HUES6 (cell line): ENCODE measurements at regions not wholly inside any gene's neighbourhood (a gene's known extent, or its start where the extent isn't known, plus 50 kb on each side); places are given as distances from the start of the nearest gene placed in this dataset.

Experiments used
- H3K27ac ChIP-seq: 2 replicates; pipeline ENCODE4 v1.7.0; 2013; ENCODE audit warnings: low read depth, mild to moderate bottlenecking, low read length, inconsistent platforms
- H3K27me3 ChIP-seq: 2 replicates; pipeline ENCODE4 v1.6.1; 2013; ENCODE audit warnings: low read length; ENCODE audit not compliant: control insufficient read depth, insufficient read depth
- H3K36me3 ChIP-seq: 2 replicates; pipeline ENCODE4 v1.6.1; 2013; ENCODE audit warnings: low read length; ENCODE audit not compliant: control insufficient read depth, insufficient read depth
- H3K4me1 ChIP-seq: 2 replicates; pipeline ENCODE4 v1.6.1; 2013; ENCODE audit warnings: low read length; ENCODE audit not compliant: control insufficient read depth, insufficient read depth
- H3K4me3 ChIP-seq: 2 replicates; pipeline ENCODE4 v1.5.1; 2013; ENCODE audit warnings: low read depth, low read length
- H3K9ac ChIP-seq: one replicate; pipeline ENCODE4 v1.6.1; 2013; ENCODE audit warnings: mild to moderate bottlenecking, low read length
- H3K9me3 ChIP-seq: 2 replicates; pipeline ENCODE4 v1.6.1; 2013; ENCODE audit warnings: low read depth, low read length; ENCODE audit not compliant: control insufficient read depth, insufficient read depth

- H3K27me3 ChIP-seq: peaks cover 9% of the 10 kb centered on the region; the same call in 1 of the 2 replicates
- H3K4me1 ChIP-seq: no peaks in the 10 kb centered on the region
- no peak overlapping the region for H3K9ac ChIP-seq
- no peak overlapping the region for H3K4me3 ChIP-seq
- no peaks in the 10 kb centered on the region for H3K9me3 ChIP-seq
- no peaks in the 10 kb centered on the region for H3K36me3 ChIP-seq
- H3K27ac ChIP-seq: no peak overlapping the region
Observed at GRCh38 chr2:240326886-240327285, 108.6 kb upstream of the GPC1 start.

DNA sequence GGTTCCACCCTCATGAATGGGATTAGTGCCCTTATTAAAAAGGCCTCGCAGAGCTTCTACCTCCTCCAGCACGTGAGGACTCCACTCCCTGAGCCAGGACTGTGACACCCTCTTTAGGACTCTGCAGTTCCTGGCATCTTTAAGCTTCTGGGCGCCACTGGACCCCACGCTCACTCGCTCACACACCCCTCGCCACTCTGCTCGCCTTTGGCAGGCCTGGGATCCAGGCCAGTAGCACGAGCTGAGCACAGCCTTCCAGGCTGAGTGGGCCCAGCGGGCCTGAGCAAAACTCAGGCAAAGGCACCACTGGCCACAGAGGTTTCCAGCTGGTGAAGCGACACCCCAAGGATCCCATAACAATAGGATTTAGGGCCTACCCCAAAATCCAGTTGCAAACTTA, 107.9 kb upstream of the GPC1 start:
- Histone ChIP-seq H3K9ac (no peak overlapping the region), H3K4me1 (no peaks in the 10 kb centered on the region), H3K9me3 (no peaks in the 10 kb centered on the region), H3K27me3 (peaks cover 5% of the 10 kb centered on the region; the same call in 1 of the 2 replicates), H3K4me3 (no peak overlapping the region), H3K36me3 (no peaks in the 10 kb centered on the region), H3K27ac (no peak overlapping the region)

GRCh38 chr2:240328526-240328925, 106.9 kb upstream of the GPC1 start:
- Histone ChIP-seq H3K36me3 (no peaks in the 10 kb centered on the region), H3K27me3 (peaks cover 3% of the 10 kb centered on the region; the same call in 1 of the 2 replicates), H3K9me3 (no peaks in the 10 kb centered on the region), H3K9ac (no peak overlapping the region), H3K4me1 (no peaks in the 10 kb centered on the region), H3K27ac (no peak overlapping the region), H3K4me3 (no peak overlapping the region)

- Histone ChIP-seq H3K27me3 (peaks cover 5% of the 10 kb centered on the region; the same call in 1 of the 2 replicates), H3K27ac (no peak overlapping the region), H3K36me3 (no peaks in the 10 kb centered on the region), H3K4me1 (no peaks in the 10 kb centered on the region), H3K9ac (no peak overlapping the region), H3K9me3 (no peaks in the 10 kb centered on the region), H3K4me3 (no peak overlapping the region)
Observed at GRCh38 chr2:240329116-240329665, 106.3 kb upstream of the GPC1 start.

DNA sequence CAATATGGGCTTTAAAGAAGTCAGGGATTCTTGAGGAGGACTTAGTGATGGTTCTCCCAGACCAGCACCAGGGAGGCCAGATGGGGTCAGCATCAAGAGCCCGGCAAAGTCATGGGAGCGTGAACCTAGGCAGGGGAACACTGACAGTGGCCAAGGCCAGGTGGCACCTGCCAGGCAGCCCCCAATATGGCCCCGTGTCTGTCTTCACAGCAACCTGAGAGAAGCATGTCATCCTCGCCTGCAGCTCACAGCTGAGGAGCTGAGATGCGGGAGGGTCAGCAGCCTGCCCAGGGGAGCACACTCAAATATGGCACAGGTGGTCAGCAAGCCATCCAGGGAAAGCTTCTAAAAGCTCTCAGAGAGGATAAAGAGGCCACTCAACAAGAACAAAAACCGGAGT, 105.7 kb upstream of the GPC1 start:
- Histone ChIP-seq H3K9me3 (no peaks in the 10 kb centered on the region), H3K9ac (no peak overlapping the region), H3K4me3 (no peak overlapping the region), H3K4me1 (no peaks in the 10 kb centered on the region), H3K27ac (no peak overlapping the region), H3K27me3 (peaks cover 5% of the 10 kb centered on the region; the same call in 1 of the 2 replicates), H3K36me3 (no peaks in the 10 kb centered on the region)

GRCh38 chr2:240333985-240334384, 101.5 kb upstream of the GPC1 start:
- Histone ChIP-seq H3K9ac (no peak overlapping the region), H3K27me3 (peaks cover 5% of the 10 kb centered on the region; the same call in 1 of the 2 replicates), H3K4me3 (no peak overlapping the region), H3K4me1 (no peaks in the 10 kb centered on the region), H3K9me3 (no peaks in the 10 kb centered on the region), H3K36me3 (no peaks in the 10 kb centered on the region), H3K27ac (no peak overlapping the region)

GRCh38 chr2:240335061-240335460, 100.4 kb upstream of the GPC1 start:
- Histone ChIP-seq H3K27ac (no peak overlapping the region), H3K36me3 (no peaks in the 10 kb centered on the region), H3K27me3 (peaks cover 5% of the 10 kb centered on the region; the same call in 1 of the 2 replicates), H3K9me3 (no peaks in the 10 kb centered on the region), H3K9ac (no peak overlapping the region), H3K4me1 (no peaks in the 10 kb centered on the region), H3K4me3 (no peak overlapping the region)

DNA sequence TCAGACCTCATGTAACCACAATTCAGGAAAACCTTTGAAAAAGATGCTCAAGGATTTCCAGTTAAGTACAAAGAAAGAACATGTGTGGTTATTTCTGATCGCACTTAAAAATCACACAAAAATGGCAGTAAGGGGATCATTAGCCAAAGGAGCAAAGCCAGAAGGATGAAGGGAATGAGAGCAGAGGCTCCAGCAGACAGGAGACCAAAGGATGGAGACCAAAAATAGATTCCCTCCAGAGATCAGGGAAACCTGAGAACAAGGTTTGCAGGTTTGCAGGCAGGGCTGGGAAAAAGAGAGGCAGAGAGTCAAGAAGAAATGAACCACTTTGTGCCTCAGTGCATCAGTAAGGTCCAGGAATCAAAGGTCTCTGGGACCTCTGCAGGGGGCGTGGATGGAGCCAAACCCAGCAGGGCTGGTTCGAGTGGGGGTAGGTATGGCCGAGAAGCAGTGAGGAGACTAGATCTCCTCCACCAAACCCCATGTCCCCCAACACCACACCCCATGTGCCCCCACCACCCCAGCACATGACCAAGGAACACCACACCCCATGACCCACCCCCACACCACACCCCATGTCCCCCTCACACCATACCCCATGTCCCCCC, 98.5 kb upstream of the GPC1 start:
- H3K4me3 ChIP-seq: no peak overlapping the region
- H3K27me3 ChIP-seq: peaks cover 5% of the 10 kb centered on the region; the same call in 1 of the 2 replicates
- H3K9ac ChIP-seq: no peak overlapping the region
- no peaks in the 10 kb centered on the region for H3K36me3 ChIP-seq
- H3K27ac ChIP-seq: no peak overlapping the region
- no peaks in the 10 kb centered on the region for H3K9me3 ChIP-seq
- H3K4me1 ChIP-seq: no peaks in the 10 kb centered on the region

DNA sequence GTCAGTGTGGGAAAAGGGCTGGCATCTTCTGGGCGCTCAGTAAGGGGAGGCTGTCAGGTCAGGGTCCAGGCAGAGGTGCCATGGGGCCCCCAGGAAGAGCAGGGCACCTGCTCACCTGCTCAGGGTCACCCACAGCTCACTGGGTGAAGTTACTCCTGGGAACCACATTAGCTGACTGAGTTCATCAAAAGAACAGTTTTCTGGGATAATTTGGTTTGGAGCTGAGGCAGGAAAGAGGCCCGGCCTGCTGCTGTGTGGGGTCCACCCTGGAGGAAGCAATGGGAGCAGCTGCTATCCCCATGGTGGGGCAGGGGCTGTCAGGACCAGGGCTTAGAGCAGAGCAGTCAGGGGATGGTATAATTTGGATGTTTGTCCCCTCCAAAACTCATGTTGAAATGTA, 97.2 kb upstream of the GPC1 start:
- Histone ChIP-seq H3K4me3 (no peak overlapping the region), H3K27ac (no peak overlapping the region), H3K36me3 (no peaks in the 10 kb centered on the region), H3K9me3 (no peaks in the 10 kb centered on the region), H3K4me1 (no peaks in the 10 kb centered on the region), H3K9ac (no peak overlapping the region), H3K27me3 (peaks cover 3% of the 10 kb centered on the region; the same call in 1 of the 2 replicates)

DNA sequence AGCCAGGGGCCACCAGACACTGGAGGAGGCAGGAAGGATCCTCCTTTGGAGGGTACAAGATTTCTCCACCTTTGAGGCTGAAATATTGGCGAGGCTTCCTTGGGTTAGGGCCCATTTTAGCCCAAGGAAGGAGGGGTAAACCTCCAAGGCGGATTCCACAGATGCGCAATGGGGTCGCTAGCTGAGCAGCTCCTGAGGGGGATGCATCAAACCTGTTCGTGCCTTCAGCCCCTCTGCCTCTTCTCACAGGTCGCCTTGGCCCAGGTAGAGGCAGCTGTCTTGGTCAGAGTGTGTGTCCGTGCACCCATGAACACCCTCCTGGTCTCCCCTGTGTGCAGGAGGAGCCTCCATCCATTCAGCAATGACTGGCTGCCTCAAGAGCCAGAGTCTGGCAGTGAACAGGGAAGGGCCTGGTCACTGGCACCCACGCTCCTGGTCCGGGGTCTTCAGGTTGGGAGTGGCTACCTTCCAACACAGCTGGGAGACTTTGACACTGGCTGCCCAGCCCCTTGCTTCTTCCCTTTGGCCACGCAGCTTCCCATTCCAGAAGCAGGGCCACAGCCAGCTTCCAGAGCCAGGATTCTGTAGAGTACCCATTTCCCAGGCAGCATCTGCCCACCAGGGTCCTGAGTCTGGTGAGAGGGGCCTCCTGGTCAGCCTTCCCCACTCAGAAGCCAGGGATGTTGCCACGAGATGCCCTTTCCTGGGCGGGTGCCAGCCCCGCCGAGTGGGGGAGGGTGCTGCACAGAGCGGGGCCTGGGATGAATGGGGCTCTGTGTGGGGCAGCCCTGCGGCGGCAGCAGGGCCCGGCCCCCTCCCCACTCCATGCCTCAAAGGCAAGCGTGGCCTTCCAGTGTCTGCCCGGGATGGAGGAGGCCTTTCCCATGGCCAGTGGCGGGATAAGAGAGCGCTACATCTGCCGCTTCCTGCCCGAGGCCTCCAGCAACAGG, 95.8 kb upstream of the GPC1 start:
- Histone ChIP-seq H3K4me1 (no peaks in the 10 kb centered on the region), H3K9me3 (no peaks in the 10 kb centered on the region)

GRCh38 chr2:240340361-240340761, 95.1 kb upstream of the GPC1 start:
- no peaks in the 10 kb centered on the region for H3K4me1 ChIP-seq
- H3K36me3 ChIP-seq: no peaks in the 10 kb centered on the region
- H3K9me3 ChIP-seq: peaks cover 5% of the 10 kb centered on the region; the same call in 1 of the 2 replicates
- H3K4me3 ChIP-seq: no peak overlapping the region
- H3K9ac ChIP-seq: no peak overlapping the region
- no peaks in the 10 kb centered on the region; the same call in 1 of the 2 replicates for H3K27me3 ChIP-seq
- H3K27ac ChIP-seq: no peak overlapping the region

More for the DNA sequence above, 95.8 kb upstream of the GPC1 start:
- no peak overlapping the region for H3K27ac ChIP-seq
- no peaks in the 10 kb centered on the region for H3K36me3 ChIP-seq
- H3K9ac ChIP-seq: no peak overlapping the region
- no peak overlapping the region for H3K4me3 ChIP-seq
- H3K27me3 ChIP-seq: no peaks in the 10 kb centered on the region; the same call in 1 of the 2 replicates
